ACHN (cell line): ENCODE measurements at regions not wholly inside any gene's neighbourhood (a gene's known extent, or its start where the extent isn't known, plus 50 kb on each side); places are given as distances from the start of the nearest gene placed in this dataset.

Experiments
- DNase-seq: peaks from one replicate; pipeline ENCODE4 v3.0.0-alpha.2; 2015
- in situ Hi-C: cut with HindIII; loops from 2 replicates; pipeline ENCODE4 v1.10.0; 2017; ENCODE audit warnings: low sequenced_read_pairs, low pct_ligation_motif_present, low pct_unique_long_range_greater_than_20kb

- in situ Hi-C loops, result no loop called here
- DNase-seq, result no peak
Observed at GRCh38 chr4:24160358-24160757, 270.5 kb upstream of the PPARGC1A start.

GRCh38 chr4:24158031-24158430 lies 268.2 kb upstream of the PPARGC1A start:
- DNase-seq, result no peak
- in situ Hi-C loops, result no loop called here

- in situ Hi-C loops, result no loop called here
- DNase-seq, result no peak
Observed at GRCh38 chr4:24150034-24150433, 260.2 kb upstream of the PPARGC1A start.

GRCh38 chr4:24146127-24146526 lies 256.3 kb upstream of the PPARGC1A start:
- no peak for DNase-seq
- in situ Hi-C loops, result no loop called here

GRCh38 chr4:24145591-24145990 lies 255.7 kb upstream of the PPARGC1A start:
- no peak for DNase-seq
- in situ Hi-C loops, result no loop called here

GRCh38 chr4:24144381-24144780 lies 254.5 kb upstream of the PPARGC1A start:
- in situ Hi-C loops, result no loop called here

GRCh38 chr4:24143741-24144140 lies 253.9 kb upstream of the PPARGC1A start:
- in situ Hi-C loops, result no loop called here
- DNase-seq, result no peak

More at GRCh38 chr4:24144381-24144780, 254.5 kb upstream of the PPARGC1A start:
- no peak for DNase-seq

- no peak for DNase-seq
- in situ Hi-C loops, result no loop called here
Observed at GRCh38 chr4:24141836-24142235, 252.0 kb upstream of the PPARGC1A start.

- DNase-seq, result no peak
- in situ Hi-C loops, result no loop called here
Observed at GRCh38 chr4:24140892-24141291, 251.0 kb upstream of the PPARGC1A start.

- in situ Hi-C loops, result no loop called here
- DNase-seq, result no peak
Observed at GRCh38 chr4:24137671-24138601, 248.1 kb upstream of the PPARGC1A start.

GRCh38 chr4:24131954-24132673 lies 242.3 kb upstream of the PPARGC1A start:
- in situ Hi-C loops, result no loop called here
- no peak for DNase-seq

GRCh38 chr4:24130637-24131036 lies 240.8 kb upstream of the PPARGC1A start:
- no peak for DNase-seq
- in situ Hi-C loops, result no loop called here

GRCh38 chr4:24126776-24127175 lies 236.9 kb upstream of the PPARGC1A start:
- DNase-seq, result no peak
- in situ Hi-C loops, result no loop called here

- in situ Hi-C loops, result no loop called here
- DNase-seq, result no peak
Observed at GRCh38 chr4:24121395-24122175, 231.7 kb upstream of the PPARGC1A start.

- DNase-seq, result no peak
- in situ Hi-C loops, result no loop called here
Observed at GRCh38 chr4:24117975-24118374, 228.1 kb upstream of the PPARGC1A start.

GRCh38 chr4:24116107-24116506 lies 226.3 kb upstream of the PPARGC1A start:
- in situ Hi-C loops, result no loop called here
- no peak for DNase-seq

- no peak for DNase-seq
- in situ Hi-C loops, result no loop called here
Observed at GRCh38 chr4:24114919-24115500, 225.2 kb upstream of the PPARGC1A start.

GRCh38 chr4:24114444-24114843 lies 224.6 kb upstream of the PPARGC1A start:
- no peak for DNase-seq
- in situ Hi-C loops, result no loop called here

GRCh38 chr4:24112466-24112865 lies 222.6 kb upstream of the PPARGC1A start:
- DNase-seq, result no peak
- in situ Hi-C loops, result no loop called here
